ENCODE measurements at regions not wholly inside any gene's neighbourhood (a gene's known extent, or its start where the extent isn't known, plus 50 kb on each side); places are given as distances from the start of the nearest gene placed in this dataset.
"Not testable (repeated sequence)": the region's sequence is repeated elsewhere in the genome, so short reads cannot be mapped to it uniquely, and the experiment has no call there.

- DNase-seq (ENCODE audit: low read depth, low spot score); H3K4me3 ChIP-seq (replicated peaks in 1 of 3; ENCODE audit: insufficient read depth in 1 of 3, low read depth in 1 of 3, low read length in 3 of 3); H2AFZ ChIP-seq (ENCODE audit: low read depth, low read length); POLR2A ChIA-PET; H3K9me1 ChIP-seq (replicated peaks; ENCODE audit: control insufficient read depth, extremely low read depth, insufficient read depth, low read length); FAIRE-seq; dilution Hi-C loops (cut with MboI; ENCODE audit: extremely low pct_ligation_motif_present, low sequenced_read_pairs); CTCF ChIA-PET; H3K27ac ChIP-seq (ENCODE audit: insufficient read depth, low read depth, low read length); H4K20me1 ChIP-seq (replicated peaks; ENCODE audit: control insufficient read depth, extremely low read depth, insufficient read depth, low read length); H3K36me3 ChIP-seq (ENCODE audit: control insufficient read depth in 2 of 2, extremely low read depth in 1 of 2, insufficient read depth in 2 of 2, low read length in 2 of 2); H3K9me3 ChIP-seq (replicated peaks; ENCODE audit: control insufficient read depth, insufficient read depth, low read length); intact Hi-C loops (cut with micrococcal nuclease); H3K9ac ChIP-seq (replicated peaks; ENCODE audit: extremely low read depth, insufficient read depth, low read length); H3K27me3 ChIP-seq (ENCODE audit: control insufficient read depth in 2 of 2, insufficient read depth in 2 of 2, low read length in 2 of 2); H3K4me2 ChIP-seq (ENCODE audit: insufficient read depth, low read length); H3K79me2 ChIP-seq (ENCODE audit: control insufficient read depth, insufficient read depth, low read length); H3K4me1 ChIP-seq (ENCODE audit: control insufficient read depth, extremely low read depth, insufficient read depth, low read length); BruUV-seq (replicated peaks): not testable (repeated sequence)
Observed at GRCh38 chrY:18092952-18093351, 67.4 kb downstream of the CDY2A start.

- CTCF ChIA-PET = not testable (repeated sequence)
Observed at GRCh38 chrY:18105691-18106090, 80.1 kb downstream of the CDY2A start.

GRCh38 chrY:18118388-18118787 lies 92.8 kb downstream of the CDY2A start:
- H3K79me2 ChIP-seq (ENCODE audit: control insufficient read depth, insufficient read depth, low read length); H4K20me1 ChIP-seq (replicated peaks; ENCODE audit: control insufficient read depth, extremely low read depth, insufficient read depth, low read length); H3K9me1 ChIP-seq (replicated peaks; ENCODE audit: control insufficient read depth, extremely low read depth, insufficient read depth, low read length); H3K4me1 ChIP-seq (ENCODE audit: control insufficient read depth, extremely low read depth, insufficient read depth, low read length); H3K27ac ChIP-seq (ENCODE audit: insufficient read depth, low read depth, low read length); H2AFZ ChIP-seq (ENCODE audit: low read depth, low read length); H3K27me3 ChIP-seq (ENCODE audit: control insufficient read depth in 2 of 2, insufficient read depth in 2 of 2, low read length in 2 of 2); FAIRE-seq; BruUV-seq (replicated peaks); DNase-seq (ENCODE audit: low read depth, low spot score); H3K9ac ChIP-seq (replicated peaks; ENCODE audit: extremely low read depth, insufficient read depth, low read length); POLR2A ChIA-PET; H3K4me3 ChIP-seq (replicated peaks in 1 of 3; ENCODE audit: insufficient read depth in 1 of 3, low read depth in 1 of 3, low read length in 3 of 3); intact Hi-C loops (cut with micrococcal nuclease); dilution Hi-C loops (cut with MboI; ENCODE audit: extremely low pct_ligation_motif_present, low sequenced_read_pairs); CTCF ChIA-PET; H3K9me3 ChIP-seq (replicated peaks; ENCODE audit: control insufficient read depth, insufficient read depth, low read length); H3K36me3 ChIP-seq (ENCODE audit: control insufficient read depth in 2 of 2, extremely low read depth in 1 of 2, insufficient read depth in 2 of 2, low read length in 2 of 2); H3K4me2 ChIP-seq (ENCODE audit: insufficient read depth, low read length): not testable (repeated sequence)

More at GRCh38 chrY:18105691-18106090, 80.1 kb downstream of the CDY2A start:
- DNase-seq (ENCODE audit: low read depth, low spot score); H3K27ac ChIP-seq (ENCODE audit: insufficient read depth, low read depth, low read length); BruUV-seq (replicated peaks); H4K20me1 ChIP-seq (replicated peaks; ENCODE audit: control insufficient read depth, extremely low read depth, insufficient read depth, low read length); H3K9me3 ChIP-seq (replicated peaks; ENCODE audit: control insufficient read depth, insufficient read depth, low read length); H3K4me3 ChIP-seq (replicated peaks in 1 of 3; ENCODE audit: insufficient read depth in 1 of 3, low read depth in 1 of 3, low read length in 3 of 3); H2AFZ ChIP-seq (ENCODE audit: low read depth, low read length); H3K27me3 ChIP-seq (ENCODE audit: control insufficient read depth in 2 of 2, insufficient read depth in 2 of 2, low read length in 2 of 2); intact Hi-C loops (cut with micrococcal nuclease); H3K36me3 ChIP-seq (ENCODE audit: control insufficient read depth in 2 of 2, extremely low read depth in 1 of 2, insufficient read depth in 2 of 2, low read length in 2 of 2); H3K79me2 ChIP-seq (ENCODE audit: control insufficient read depth, insufficient read depth, low read length); POLR2A ChIA-PET; H3K9me1 ChIP-seq (replicated peaks; ENCODE audit: control insufficient read depth, extremely low read depth, insufficient read depth, low read length); dilution Hi-C loops (cut with MboI; ENCODE audit: extremely low pct_ligation_motif_present, low sequenced_read_pairs); H3K4me1 ChIP-seq (ENCODE audit: control insufficient read depth, extremely low read depth, insufficient read depth, low read length); H3K9ac ChIP-seq (replicated peaks; ENCODE audit: extremely low read depth, insufficient read depth, low read length); H3K4me2 ChIP-seq (ENCODE audit: insufficient read depth, low read length); FAIRE-seq: not testable (repeated sequence)

- intact Hi-C loops (cut with micrococcal nuclease); H3K27me3 ChIP-seq (ENCODE audit: control insufficient read depth in 2 of 2, insufficient read depth in 2 of 2, low read length in 2 of 2); H3K9ac ChIP-seq (replicated peaks; ENCODE audit: extremely low read depth, insufficient read depth, low read length); DNase-seq (ENCODE audit: low read depth, low spot score); H3K36me3 ChIP-seq (ENCODE audit: control insufficient read depth in 2 of 2, extremely low read depth in 1 of 2, insufficient read depth in 2 of 2, low read length in 2 of 2); H3K9me3 ChIP-seq (replicated peaks; ENCODE audit: control insufficient read depth, insufficient read depth, low read length); dilution Hi-C loops (cut with MboI; ENCODE audit: extremely low pct_ligation_motif_present, low sequenced_read_pairs); FAIRE-seq; H3K27ac ChIP-seq (ENCODE audit: insufficient read depth, low read depth, low read length); CTCF ChIA-PET; POLR2A ChIA-PET; H3K9me1 ChIP-seq (replicated peaks; ENCODE audit: control insufficient read depth, extremely low read depth, insufficient read depth, low read length); H3K79me2 ChIP-seq (ENCODE audit: control insufficient read depth, insufficient read depth, low read length); H3K4me1 ChIP-seq (ENCODE audit: control insufficient read depth, extremely low read depth, insufficient read depth, low read length); H3K4me2 ChIP-seq (ENCODE audit: insufficient read depth, low read length); BruUV-seq (replicated peaks); H3K4me3 ChIP-seq (replicated peaks in 1 of 3; ENCODE audit: insufficient read depth in 1 of 3, low read depth in 1 of 3, low read length in 3 of 3); H4K20me1 ChIP-seq (replicated peaks; ENCODE audit: control insufficient read depth, extremely low read depth, insufficient read depth, low read length); H2AFZ ChIP-seq (ENCODE audit: low read depth, low read length): not testable (repeated sequence)
Observed at GRCh38 chrY:18137718-18138117, 112.1 kb downstream of the CDY2A start.

All from endothelial cell of umbilical vein (primary cell).